Naive B cell (primary cell): ENCODE measurements at regions not wholly inside any gene's neighbourhood (a gene's known extent, or its start where the extent isn't known, plus 50 kb on each side); places are given as distances from the start of the nearest gene placed in this dataset.

ENCODE experiments used
- ATAC-seq, 2 donors: fragments of 150-1000 bp; cut with Tn5 transposase; 2 replicates each; pipeline ENCODE4 v1.10.0; 2021; ENCODE audit warnings: low read depth in 2 of 2, mild to moderate bottlenecking in 2 of 2, moderate library complexity in 2 of 2
- DNase-seq: peaks from one replicate; pipeline ENCODE4 v3.0.0; 2022
- H3K27ac Mint-ChIP-seq, 6 donors: one replicate each; pipeline ENCODE4 v1.8.0; 2020 to 2022; ENCODE audit warnings: mild to moderate bottlenecking in 6 of 6, mixed read lengths in 6 of 6, moderate library complexity in 5 of 6, inconsistent platforms in 2 of 6
- H3K27me3 Mint-ChIP-seq, 3 donors: one replicate each; pipeline ENCODE4 v1.8.0; 2021 to 2022; ENCODE audit warnings: mixed read lengths in 3 of 3, mild to moderate bottlenecking in 1 of 3
- H3K36me3 Mint-ChIP-seq, 2 donors: one replicate each; pipeline ENCODE4 v1.8.0; 2020 to 2022; ENCODE audit warnings: mixed read lengths in 2 of 2, inconsistent platforms in 1 of 2, mild to moderate bottlenecking in 1 of 2
- H3K4me1 Mint-ChIP-seq, 3 donors: one replicate each; pipeline ENCODE4 v1.8.0; 2020 to 2022; ENCODE audit warnings: mixed read lengths in 3 of 3, inconsistent platforms in 1 of 3, mild to moderate bottlenecking in 1 of 3, moderate library complexity in 1 of 3
- H3K4me3 Mint-ChIP-seq, 8 donors: one replicate each; pipeline ENCODE4 v1.8.0; 2020 to 2022; ENCODE audit warnings: mild to moderate bottlenecking in 8 of 8, mixed read lengths in 8 of 8, moderate library complexity in 8 of 8, inconsistent platforms in 2 of 8
- H3K9me3 Mint-ChIP-seq, 7 donors: one replicate each; pipeline ENCODE4 v1.8.0; 2020 to 2022; ENCODE audit warnings: mixed read lengths in 7 of 7, mild to moderate bottlenecking in 5 of 7, inconsistent platforms in 2 of 7, moderate library complexity in 1 of 7

DNA sequence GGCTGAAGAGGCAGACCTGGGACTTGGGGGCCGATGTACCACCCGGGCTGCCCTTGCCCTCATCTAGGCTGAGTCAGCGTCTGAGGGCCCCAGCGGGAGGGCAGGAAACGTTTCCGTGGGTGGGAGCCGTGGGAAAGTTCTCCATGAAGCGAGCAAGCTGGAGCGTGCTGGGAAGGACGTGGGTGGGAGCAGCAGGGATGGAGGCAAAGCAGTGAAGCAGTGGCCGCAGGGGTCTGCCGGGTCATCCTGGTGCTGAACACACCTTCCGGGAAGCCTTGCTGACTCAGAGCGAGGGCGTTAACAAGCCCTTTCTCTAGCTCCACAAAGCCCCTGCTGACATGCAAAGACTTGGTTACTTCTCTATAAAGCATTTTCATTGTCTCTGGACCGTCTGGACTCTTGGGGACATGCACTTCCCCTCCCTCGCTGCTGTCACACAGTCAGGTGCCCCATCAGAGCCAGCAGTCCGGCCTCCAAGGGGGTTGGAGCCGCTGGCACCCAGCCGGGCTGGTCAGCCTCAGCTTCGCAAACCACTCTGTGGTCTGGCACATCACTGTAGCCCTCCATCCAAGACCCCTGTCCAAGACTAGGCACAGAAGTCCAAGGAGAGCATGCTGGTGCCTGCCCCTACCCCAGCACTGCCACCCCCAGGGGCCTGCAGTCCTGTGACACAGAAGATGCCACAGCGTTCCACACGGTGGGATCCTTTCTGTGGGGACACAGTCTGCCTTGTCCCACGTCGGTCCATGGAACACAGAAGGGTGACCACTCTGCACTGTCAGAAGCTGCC lies 115.1 kb upstream of the GPC1 start:
- H3K9me3 Mint-ChIP-seq, result no peaks in the 10 kb centered on the region
- H3K27me3 Mint-ChIP-seq, result peaks cover 13 to 20% (median 17%) of the 10 kb centered on the region in 3 donors
- no peak overlapping the region for H3K4me3 Mint-ChIP-seq
- ATAC-seq (no peak), DNase-seq (no peak)
- no peaks in the 10 kb centered on the region for H3K36me3 Mint-ChIP-seq
- no peaks in the 10 kb centered on the region for H3K4me1 Mint-ChIP-seq
- H3K27ac Mint-ChIP-seq, result no peak overlapping the region

DNA sequence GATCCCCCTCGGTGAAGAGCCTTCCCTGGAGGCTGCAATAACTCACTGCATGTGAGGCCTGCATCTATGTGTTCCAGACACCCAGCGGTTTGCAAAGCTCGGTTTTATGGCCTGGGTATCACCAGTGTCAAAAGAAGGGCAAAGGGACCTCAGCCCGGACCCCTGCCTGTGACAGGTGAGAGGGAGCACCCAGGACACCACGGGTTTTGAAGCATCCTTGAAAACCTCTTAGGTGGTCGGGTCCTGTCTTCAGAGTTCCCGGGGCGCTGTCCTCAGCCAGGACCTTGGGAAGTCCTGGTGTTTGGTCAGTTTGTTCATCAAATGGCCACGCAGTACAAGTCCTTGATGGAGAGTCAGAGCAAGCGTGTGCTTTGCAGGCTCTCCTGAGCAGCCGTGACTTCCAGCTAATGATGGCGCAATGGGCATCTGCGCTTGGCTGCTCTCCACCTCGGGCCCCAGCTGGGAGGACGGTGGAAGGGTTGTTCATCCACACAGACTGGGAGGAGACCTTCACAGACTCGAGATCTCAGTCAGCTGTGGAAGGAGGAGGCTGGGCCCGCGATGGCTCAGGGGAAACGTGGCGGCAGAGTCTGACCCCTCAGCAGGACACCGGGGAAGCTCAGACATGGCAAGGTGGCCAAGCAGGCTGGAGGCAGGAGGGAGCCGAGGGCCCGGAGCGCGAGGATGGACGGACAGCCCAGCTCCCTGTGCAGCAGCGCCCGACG lies 113.1 kb upstream of the GPC1 start:
- Mint-ChIP-seq H3K27me3 (peaks cover 0 to 13% (median 10%) of the 10 kb centered on the region in 3 donors), H3K4me3 (no peak overlapping the region), H3K36me3 (no peaks in the 10 kb centered on the region), H3K9me3 (no peaks in the 10 kb centered on the region), H3K4me1 (no peaks in the 10 kb centered on the region), H3K27ac (no peak overlapping the region)
- ATAC-seq (no peak), DNase-seq (no peak)

DNA sequence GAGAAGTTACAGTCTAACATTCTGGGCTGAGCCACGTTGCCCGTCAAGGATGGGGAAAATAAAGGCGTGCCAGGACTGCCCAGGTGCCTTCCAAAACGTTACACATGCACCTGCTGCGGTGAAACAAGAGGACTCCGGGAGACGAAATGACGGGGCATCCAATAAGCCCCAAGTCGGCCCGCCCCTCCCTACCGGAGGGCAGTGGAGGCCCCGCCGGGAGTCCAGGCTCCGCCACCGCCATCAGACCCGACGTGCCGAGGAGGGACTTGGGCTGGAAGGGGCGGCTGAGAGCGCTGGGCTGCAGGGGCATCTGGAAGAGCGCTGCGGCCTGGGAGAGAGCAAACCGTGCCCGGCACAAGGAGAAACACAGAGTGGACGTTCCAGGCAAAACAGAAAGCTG lies 112.5 kb upstream of the GPC1 start:
- ATAC-seq (no peak), DNase-seq (no peak)
- H3K4me3 Mint-ChIP-seq, result no peak overlapping the region
- H3K27ac Mint-ChIP-seq, result no peak overlapping the region
- H3K27me3 Mint-ChIP-seq, result peaks cover 0 to 11% (median 10%) of the 10 kb centered on the region in 3 donors
- H3K9me3 Mint-ChIP-seq, result no peaks in the 10 kb centered on the region
- no peaks in the 10 kb centered on the region for H3K36me3 Mint-ChIP-seq
- H3K4me1 Mint-ChIP-seq, result no peaks in the 10 kb centered on the region

DNA sequence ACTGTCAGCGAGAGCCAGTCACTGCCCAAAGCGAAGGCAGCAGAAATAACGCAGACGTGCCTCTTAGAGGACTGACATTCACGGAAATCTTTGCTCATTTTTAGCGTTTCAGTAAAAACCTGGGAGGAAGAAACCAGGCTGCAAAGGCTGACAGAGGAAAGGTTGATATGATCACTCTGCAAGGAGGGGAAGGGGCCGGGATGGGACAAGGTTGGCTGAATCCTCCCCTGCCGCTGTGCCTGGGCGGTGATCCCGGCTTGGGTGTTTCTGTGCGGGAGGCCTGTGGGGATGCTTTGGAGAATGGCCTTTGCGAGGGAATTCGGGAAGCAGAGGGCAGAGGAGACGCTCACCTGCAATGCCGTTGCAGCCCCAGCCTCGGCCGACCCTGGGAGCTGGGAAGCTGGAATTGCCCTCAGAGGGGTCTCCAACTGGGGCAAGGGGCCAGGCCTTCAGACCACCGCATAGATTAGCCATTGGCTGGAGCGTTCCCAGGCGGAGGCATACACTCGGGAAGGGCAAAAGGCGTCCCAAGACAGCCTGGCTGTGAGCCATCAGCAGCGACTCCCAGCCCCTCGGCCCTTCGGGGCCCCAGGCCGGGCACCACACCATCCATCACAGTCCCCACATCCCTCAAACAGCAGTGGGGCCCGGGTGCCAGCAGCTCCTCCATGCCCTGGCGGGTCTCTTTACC lies 111.7 kb upstream of the GPC1 start:
- Mint-ChIP-seq H3K27ac (no peak overlapping the region), H3K36me3 (no peaks in the 10 kb centered on the region), H3K9me3 (no peaks in the 10 kb centered on the region), H3K27me3 (peaks cover 0 to 10% (median 8%) of the 10 kb centered on the region in 3 donors), H3K4me1 (no peaks in the 10 kb centered on the region), H3K4me3 (no peak overlapping the region)
- no peak for DNase-seq
- ATAC-seq, result no peak

DNA sequence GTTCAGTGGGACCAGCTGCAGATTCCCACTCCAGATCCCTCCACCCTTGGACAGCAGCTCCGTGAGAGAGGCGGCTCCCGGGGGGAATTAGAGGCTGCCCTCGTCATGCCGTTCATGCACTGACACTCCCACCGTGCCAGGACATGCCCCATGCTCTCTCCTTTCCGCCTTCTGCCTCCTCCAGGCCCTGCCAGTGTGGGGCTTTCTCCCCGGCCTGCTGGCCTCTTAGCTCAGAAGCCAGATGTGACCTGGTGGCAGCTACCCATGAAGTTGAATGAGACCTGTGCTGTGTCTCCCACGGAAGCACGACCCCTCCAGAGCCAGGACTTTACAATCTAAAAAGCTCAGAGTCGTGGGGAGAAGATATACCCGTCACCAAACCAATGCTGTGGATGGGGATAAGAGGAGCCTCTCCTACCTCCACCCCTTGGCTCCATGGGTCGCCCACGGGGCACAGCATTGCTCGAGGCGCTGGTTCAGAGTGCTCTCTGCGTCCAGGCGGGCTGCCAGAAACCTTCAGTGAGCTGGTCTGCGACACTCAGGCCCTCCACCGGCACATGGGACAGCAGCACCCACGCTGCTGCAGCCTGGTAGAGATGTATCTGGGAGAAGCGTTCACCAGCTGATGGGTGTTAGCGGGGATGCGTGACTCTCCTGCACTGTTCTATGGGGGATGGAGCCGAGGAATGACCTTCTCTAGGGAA lies 111.0 kb upstream of the GPC1 start:
- H3K4me3 Mint-ChIP-seq, result no peak overlapping the region
- H3K27ac Mint-ChIP-seq, result no peak overlapping the region
- H3K27me3 Mint-ChIP-seq, result peaks cover 0 to 14% (median 6%) of the 10 kb centered on the region in 3 donors
- ATAC-seq, result no peak
- no peak for DNase-seq
- H3K4me1 Mint-ChIP-seq, result no peaks in the 10 kb centered on the region
- no peaks in the 10 kb centered on the region for H3K36me3 Mint-ChIP-seq
- H3K9me3 Mint-ChIP-seq, result no peaks in the 10 kb centered on the region

DNA sequence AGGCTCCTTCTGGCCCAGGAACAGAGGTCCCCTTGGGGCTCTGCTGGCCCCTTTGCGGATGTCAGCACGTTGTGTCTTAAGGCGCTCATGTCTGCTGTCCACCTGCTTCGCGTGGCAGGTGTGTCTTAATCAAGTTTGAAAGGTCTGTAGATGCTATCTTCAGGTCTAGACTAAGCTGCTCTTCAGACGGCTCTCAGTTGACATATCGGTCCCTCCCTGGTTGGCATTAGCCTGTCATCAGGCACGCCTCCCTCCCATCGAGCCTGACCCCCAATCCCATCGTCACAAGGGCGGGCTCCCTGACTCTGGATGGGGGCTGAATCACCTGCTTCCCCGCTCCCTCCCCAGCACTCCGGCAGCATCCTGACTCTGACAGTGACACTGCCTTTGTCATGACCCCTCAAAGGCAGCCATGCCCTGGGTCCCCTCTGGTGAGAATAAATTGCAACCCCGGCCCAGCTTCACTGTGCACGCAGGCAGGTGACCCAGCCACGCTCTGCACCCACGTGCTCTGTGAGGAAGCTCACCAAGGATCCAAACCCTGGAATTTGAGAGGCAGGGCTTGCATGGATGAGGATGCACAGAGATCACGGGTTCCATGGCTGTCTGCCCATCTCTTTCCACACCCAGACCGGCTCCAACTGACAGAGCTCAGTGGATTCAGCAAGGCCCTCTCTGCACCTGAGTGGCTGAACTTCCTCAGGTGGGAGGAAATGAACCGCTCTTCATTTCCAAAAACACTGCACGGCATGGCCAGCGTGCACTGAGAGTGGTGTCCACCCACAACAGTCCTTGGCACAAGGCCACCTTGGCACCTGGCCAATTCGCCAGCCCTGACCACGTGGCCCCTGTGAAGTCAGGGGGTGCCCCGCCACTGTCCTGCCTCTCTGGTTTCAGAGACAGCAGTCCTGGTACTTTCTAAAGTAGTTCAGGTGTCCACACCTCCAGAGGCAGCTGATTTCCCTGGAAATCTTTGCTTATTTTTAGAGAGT lies 110.2 kb upstream of the GPC1 start:
- DNase-seq, result no peak
- Mint-ChIP-seq H3K9me3 (peaks cover 0 to 6% (median under 1%) of the 10 kb centered on the region in 7 donors), H3K4me3 (no peak overlapping the region), H3K36me3 (no peaks in the 10 kb centered on the region), H3K27ac (no peak overlapping the region), H3K4me1 (no peaks in the 10 kb centered on the region), H3K27me3 (peaks cover 0 to 14% (median 6%) of the 10 kb centered on the region in 3 donors)
- ATAC-seq, result no peak

DNA sequence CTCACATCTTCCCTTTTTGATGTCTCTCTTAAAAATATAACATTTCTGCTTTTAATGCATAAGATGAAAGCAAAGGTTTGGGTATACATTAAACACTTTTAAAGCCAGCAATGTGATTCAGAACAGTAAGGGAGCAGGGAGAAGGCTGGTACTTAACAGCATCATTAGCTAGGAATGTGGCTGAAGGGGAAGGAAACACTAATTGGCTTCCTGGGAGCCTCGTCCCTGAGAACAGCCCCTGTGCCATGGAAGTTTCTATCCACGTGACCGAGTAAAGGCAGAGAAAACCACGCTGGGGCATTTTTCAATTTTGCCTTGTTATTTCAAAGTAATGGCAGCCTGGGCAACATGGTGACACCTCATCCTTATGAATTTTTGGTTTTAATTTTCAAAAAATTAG lies 109.2 kb upstream of the GPC1 start:
- no peak overlapping the region for H3K4me3 Mint-ChIP-seq
- no peaks in the 10 kb centered on the region for H3K4me1 Mint-ChIP-seq
- H3K27ac Mint-ChIP-seq, result no peak overlapping the region
- H3K27me3 Mint-ChIP-seq, result peaks cover 0 to 14% (median 6%) of the 10 kb centered on the region in 3 donors
- no peaks in the 10 kb centered on the region for H3K36me3 Mint-ChIP-seq
- DNase-seq, result no peak
- peaks cover 4 to 14% (median 8%) of the 10 kb centered on the region in 7 donors for H3K9me3 Mint-ChIP-seq
- ATAC-seq, result no peak

DNA sequence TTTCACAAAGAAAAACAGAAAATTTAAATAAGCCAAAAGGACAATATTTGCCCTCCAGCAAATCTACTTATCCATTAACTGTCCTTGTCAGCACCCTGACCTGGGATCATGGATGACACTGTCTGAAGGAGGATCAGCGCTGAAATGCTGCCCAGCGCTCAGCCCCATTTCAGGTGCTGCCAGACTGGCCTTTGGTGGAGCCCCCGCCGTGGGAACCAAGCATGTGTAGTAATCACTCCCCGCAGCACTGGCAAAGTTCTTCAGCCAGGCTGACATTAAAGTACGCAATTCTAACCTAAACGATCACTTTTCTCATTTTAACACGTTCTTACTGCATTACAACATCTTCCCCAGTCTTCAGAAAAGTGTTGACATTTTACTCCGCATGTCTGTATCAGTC lies 108.6 kb upstream of the GPC1 start:
- peaks cover 6 to 20% (median 14%) of the 10 kb centered on the region in 7 donors for H3K9me3 Mint-ChIP-seq
- ATAC-seq (no peak), DNase-seq (no peak)
- no peak overlapping the region for H3K4me3 Mint-ChIP-seq
- peaks cover 0 to 14% (median 6%) of the 10 kb centered on the region in 3 donors for H3K27me3 Mint-ChIP-seq
- peaks cover 0 to 2% of the 10 kb centered on the region in 2 donors for H3K36me3 Mint-ChIP-seq
- H3K27ac Mint-ChIP-seq, result no peak overlapping the region
- no peaks in the 10 kb centered on the region for H3K4me1 Mint-ChIP-seq

DNA sequence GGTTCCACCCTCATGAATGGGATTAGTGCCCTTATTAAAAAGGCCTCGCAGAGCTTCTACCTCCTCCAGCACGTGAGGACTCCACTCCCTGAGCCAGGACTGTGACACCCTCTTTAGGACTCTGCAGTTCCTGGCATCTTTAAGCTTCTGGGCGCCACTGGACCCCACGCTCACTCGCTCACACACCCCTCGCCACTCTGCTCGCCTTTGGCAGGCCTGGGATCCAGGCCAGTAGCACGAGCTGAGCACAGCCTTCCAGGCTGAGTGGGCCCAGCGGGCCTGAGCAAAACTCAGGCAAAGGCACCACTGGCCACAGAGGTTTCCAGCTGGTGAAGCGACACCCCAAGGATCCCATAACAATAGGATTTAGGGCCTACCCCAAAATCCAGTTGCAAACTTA lies 107.9 kb upstream of the GPC1 start:
- Mint-ChIP-seq H3K27ac (no peak overlapping the region), H3K9me3 (peaks cover 12 to 27% (median 20%) of the 10 kb centered on the region in 7 donors), H3K4me1 (no peaks in the 10 kb centered on the region)

DNA sequence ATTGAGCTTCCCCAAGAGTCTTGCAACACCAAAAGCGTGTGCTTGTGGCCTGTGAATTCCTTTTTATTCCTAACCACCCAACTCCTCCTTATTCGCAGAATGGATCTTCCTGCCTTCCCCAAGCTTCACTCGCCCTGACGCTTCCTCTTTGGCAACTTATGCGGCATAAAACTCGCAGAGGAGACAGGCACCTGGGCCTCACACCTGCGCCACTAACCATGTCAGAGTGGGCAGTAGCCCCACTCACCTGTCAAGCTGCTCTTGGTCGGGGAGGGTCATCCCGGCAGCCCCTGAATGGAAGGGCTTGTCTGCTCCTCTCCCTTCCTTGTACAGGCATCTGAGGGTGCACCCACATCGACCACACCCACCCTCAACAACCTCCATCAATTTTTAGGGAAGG lies 106.9 kb upstream of the GPC1 start:
- Mint-ChIP-seq H3K36me3 (peaks cover 0 to 12% of the 10 kb centered on the region in 2 donors), H3K4me3 (no peak overlapping the region), H3K4me1 (no peaks in the 10 kb centered on the region), H3K27ac (peak overlapping the region in 1 of 6 donors; percentile 18), H3K27me3 (peaks cover 6 to 21% (median 6%) of the 10 kb centered on the region in 3 donors), H3K9me3 (peaks cover 13 to 35% (median 21%) of the 10 kb centered on the region in 7 donors)
- ATAC-seq (no peak), DNase-seq (no peak)

More for the DNA sequence above, 107.9 kb upstream of the GPC1 start:
- no peak for DNase-seq
- H3K27me3 Mint-ChIP-seq, result peaks cover 0 to 15% (median 6%) of the 10 kb centered on the region in 3 donors
- H3K4me3 Mint-ChIP-seq, result no peak overlapping the region
- peaks cover 0 to 9% of the 10 kb centered on the region in 2 donors for H3K36me3 Mint-ChIP-seq
- no peak for ATAC-seq

DNA sequence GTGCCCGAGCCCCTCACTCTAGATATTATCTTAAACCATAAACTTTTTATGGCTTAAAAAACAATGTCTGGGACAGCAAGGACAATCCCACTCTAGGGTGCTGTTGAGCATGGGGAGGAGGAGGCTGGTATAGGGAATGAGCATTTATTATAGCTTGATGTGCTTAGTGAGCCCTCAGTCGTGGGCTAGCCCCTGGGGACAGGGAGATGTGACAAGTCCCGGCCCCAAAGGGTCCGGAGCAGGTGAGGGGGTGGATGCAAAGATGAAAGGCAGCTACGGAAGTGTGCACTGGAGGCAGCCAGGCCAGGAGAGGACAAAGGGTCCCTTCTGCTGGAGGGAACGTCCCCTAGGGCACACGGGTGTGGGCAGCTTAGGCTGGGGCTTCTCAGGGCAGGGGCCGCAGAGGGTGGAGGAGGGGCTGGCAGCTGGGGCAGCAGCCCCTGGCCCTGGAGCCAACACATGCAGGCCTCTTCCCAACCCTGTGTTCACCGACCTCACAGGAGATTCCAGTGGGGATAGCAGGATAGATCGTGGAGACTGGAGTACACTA lies 106.3 kb upstream of the GPC1 start:
- H3K27ac Mint-ChIP-seq, result no peak overlapping the region
- DNase-seq (no peak), ATAC-seq (no peak)
- H3K36me3 Mint-ChIP-seq, result peaks cover 0 to 12% of the 10 kb centered on the region in 2 donors
- H3K9me3 Mint-ChIP-seq, result peaks cover 13 to 35% (median 21%) of the 10 kb centered on the region in 7 donors
- no peak overlapping the region for H3K4me3 Mint-ChIP-seq
- H3K27me3 Mint-ChIP-seq, result peaks cover 6 to 21% (median 6%) of the 10 kb centered on the region in 3 donors
- no peaks in the 10 kb centered on the region for H3K4me1 Mint-ChIP-seq

DNA sequence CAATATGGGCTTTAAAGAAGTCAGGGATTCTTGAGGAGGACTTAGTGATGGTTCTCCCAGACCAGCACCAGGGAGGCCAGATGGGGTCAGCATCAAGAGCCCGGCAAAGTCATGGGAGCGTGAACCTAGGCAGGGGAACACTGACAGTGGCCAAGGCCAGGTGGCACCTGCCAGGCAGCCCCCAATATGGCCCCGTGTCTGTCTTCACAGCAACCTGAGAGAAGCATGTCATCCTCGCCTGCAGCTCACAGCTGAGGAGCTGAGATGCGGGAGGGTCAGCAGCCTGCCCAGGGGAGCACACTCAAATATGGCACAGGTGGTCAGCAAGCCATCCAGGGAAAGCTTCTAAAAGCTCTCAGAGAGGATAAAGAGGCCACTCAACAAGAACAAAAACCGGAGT lies 105.7 kb upstream of the GPC1 start:
- DNase-seq (no peak), ATAC-seq (no peak)
- H3K4me1 Mint-ChIP-seq, result no peaks in the 10 kb centered on the region
- peaks cover 13 to 35% (median 21%) of the 10 kb centered on the region in 7 donors for H3K9me3 Mint-ChIP-seq
- no peak overlapping the region for H3K4me3 Mint-ChIP-seq
- H3K36me3 Mint-ChIP-seq, result peaks cover 0 to 12% of the 10 kb centered on the region in 2 donors
- H3K27ac Mint-ChIP-seq, result no peak overlapping the region
- peaks cover 6 to 21% (median 6%) of the 10 kb centered on the region in 3 donors for H3K27me3 Mint-ChIP-seq
